ENCODE measurements at regions not wholly inside any gene's neighbourhood (a gene's known extent, or its start where the extent isn't known, plus 50 kb on each side); places are given as distances from the start of the nearest gene placed in this dataset.

DNA sequence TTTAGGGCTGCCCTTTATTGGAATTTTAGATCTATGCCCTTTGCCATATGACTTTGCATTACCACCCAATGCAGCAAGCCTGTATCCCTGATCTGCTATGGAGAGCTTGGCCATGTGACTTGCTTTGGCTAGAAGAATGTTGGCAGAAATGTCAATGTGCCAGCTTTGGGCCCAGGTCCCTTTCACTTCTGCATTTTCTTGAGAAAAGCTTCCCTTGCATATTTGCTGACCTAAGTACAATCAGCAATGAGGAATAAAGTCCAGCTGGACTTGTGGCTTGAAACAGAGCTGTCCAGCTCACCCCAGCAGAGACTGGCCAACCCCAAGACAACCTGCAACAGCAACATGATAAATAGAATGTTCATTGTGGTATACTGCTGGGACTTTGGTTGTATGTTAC is 135.9 kb downstream of the PAH start:
- Mint-ChIP-seq H3K4me3 (no peak overlapping the region), H3K27me3 (no peaks in the 10 kb centered on the region), H3K27ac (no peak overlapping the region), H3K4me1 (ENCODE audit: low read depth) (peaks cover under 1% of the 10 kb centered on the region), H3K36me3 (ENCODE audit: low read depth) (no peaks in the 10 kb centered on the region), H3K9me3 (no peaks in the 10 kb centered on the region)
- intact Hi-C loops (cut with micrococcal nuclease), result no loop called here

GRCh38 chr12:102776041-102776440 is 141.0 kb downstream of the PAH start:
- H3K4me3 Mint-ChIP-seq, result no peak overlapping the region
- H3K27ac Mint-ChIP-seq, result no peak overlapping the region
- H3K4me1 Mint-ChIP-seq (ENCODE audit: low read depth), result peaks cover 7% of the 10 kb centered on the region
- no peaks in the 10 kb centered on the region for H3K27me3 Mint-ChIP-seq
- intact Hi-C loops (cut with micrococcal nuclease), result no loop called here
- no peaks in the 10 kb centered on the region for H3K9me3 Mint-ChIP-seq
- H3K36me3 Mint-ChIP-seq (ENCODE audit: low read depth), result no peaks in the 10 kb centered on the region

GRCh38 chr12:102769323-102769916 is 147.6 kb downstream of the PAH start:
- H3K36me3 Mint-ChIP-seq (ENCODE audit: low read depth), result no peaks in the 10 kb centered on the region
- no peaks in the 10 kb centered on the region for H3K9me3 Mint-ChIP-seq
- intact Hi-C loops (cut with micrococcal nuclease), result loop anchor here (2.0 to 10.0 kb wide), 3 partner anchors 469 to 829 kb away; no protein-coding TSS in a partner anchor
- no peaks in the 10 kb centered on the region for H3K4me1 Mint-ChIP-seq (ENCODE audit: low read depth)
- peaks cover 5% of the 10 kb centered on the region for H3K27me3 Mint-ChIP-seq
- H3K4me3 Mint-ChIP-seq, result no peak overlapping the region
- no peak overlapping the region for H3K27ac Mint-ChIP-seq

- no peaks in the 10 kb centered on the region for H3K4me1 Mint-ChIP-seq (ENCODE audit: low read depth)
- intact Hi-C loops (cut with micrococcal nuclease), result loop anchor here (10.0 kb wide), 1 partner anchor 672 kb away; no protein-coding TSS in a partner anchor
- no peak overlapping the region for H3K27ac Mint-ChIP-seq
- H3K36me3 Mint-ChIP-seq (ENCODE audit: low read depth), result no peaks in the 10 kb centered on the region
- H3K4me3 Mint-ChIP-seq, result no peak overlapping the region
- peaks cover 5% of the 10 kb centered on the region for H3K27me3 Mint-ChIP-seq
- H3K9me3 Mint-ChIP-seq, result no peaks in the 10 kb centered on the region
These were observed 150.1 kb downstream of the PAH start for GRCh38 chr12:102766961-102767360.

DNA sequence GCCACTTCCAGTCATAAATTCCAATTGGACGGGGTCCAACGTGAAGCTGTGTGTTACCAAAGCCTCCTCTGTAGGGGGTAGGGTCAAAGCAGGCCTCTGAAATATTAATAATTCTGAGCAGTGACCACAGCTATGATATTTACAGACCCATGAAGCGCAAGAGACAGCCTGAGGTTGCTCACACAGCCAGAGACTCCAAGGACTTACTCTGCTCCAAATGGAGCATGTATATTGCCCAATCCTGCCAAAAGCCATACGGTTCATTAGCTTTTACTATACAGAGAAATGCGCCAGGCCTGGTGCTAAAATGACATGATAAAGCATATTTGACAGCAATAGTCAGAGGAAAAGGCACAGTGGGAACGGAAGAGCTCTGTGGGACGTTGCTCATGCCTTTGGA is 151.3 kb downstream of the PAH start:
- intact Hi-C loops (cut with micrococcal nuclease), result loop anchor here (10.0 kb wide), 1 partner anchor 671 kb away; no protein-coding TSS in a partner anchor
- no peaks in the 10 kb centered on the region for H3K4me1 Mint-ChIP-seq (ENCODE audit: low read depth)
- H3K9me3 Mint-ChIP-seq, result no peaks in the 10 kb centered on the region
- H3K27ac Mint-ChIP-seq, result no peak overlapping the region
- H3K4me3 Mint-ChIP-seq, result no peak overlapping the region
- peaks cover 8% of the 10 kb centered on the region for H3K27me3 Mint-ChIP-seq
- no peaks in the 10 kb centered on the region for H3K36me3 Mint-ChIP-seq (ENCODE audit: low read depth)

DNA sequence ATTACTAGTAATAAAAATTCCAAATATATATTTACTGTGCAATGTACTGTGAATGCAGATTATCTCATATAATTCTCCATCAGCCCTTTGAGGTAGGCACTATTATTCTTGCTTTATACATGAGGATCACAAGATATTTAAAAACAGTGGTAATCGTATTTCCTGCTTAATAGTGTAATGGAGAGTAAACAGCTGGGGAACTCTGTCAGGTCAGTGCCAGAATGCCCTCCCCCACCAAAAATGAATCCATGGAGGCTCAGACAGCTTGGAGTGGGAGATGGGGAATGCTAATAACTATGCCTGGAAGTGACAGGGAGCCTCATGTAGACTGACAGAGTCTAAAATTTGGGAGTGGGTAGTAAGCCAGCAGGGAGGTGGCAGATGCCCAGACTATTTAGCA is 153.6 kb downstream of the PAH start:
- Mint-ChIP-seq H3K4me3 (no peak overlapping the region), H3K4me1 (ENCODE audit: low read depth) (no peaks in the 10 kb centered on the region), H3K27me3 (peaks cover 3% of the 10 kb centered on the region), H3K27ac (no peak overlapping the region), H3K36me3 (ENCODE audit: low read depth) (no peaks in the 10 kb centered on the region), H3K9me3 (no peaks in the 10 kb centered on the region)
- intact Hi-C loops (cut with micrococcal nuclease), result loop anchor here (10.0 kb wide), 1 partner anchor 669 kb away; no protein-coding TSS in a partner anchor

- Mint-ChIP-seq H3K36me3 (ENCODE audit: low read depth) (no peaks in the 10 kb centered on the region), H3K4me1 (ENCODE audit: low read depth) (no peaks in the 10 kb centered on the region), H3K27me3 (peaks cover 3% of the 10 kb centered on the region), H3K9me3 (no peaks in the 10 kb centered on the region), H3K27ac (no peak overlapping the region), H3K4me3 (no peak overlapping the region)
- intact Hi-C loops (cut with micrococcal nuclease), result loop anchor here (10.0 kb wide), 1 partner anchor 668 kb away; no protein-coding TSS in a partner anchor
These were observed 154.0 kb downstream of the PAH start for GRCh38 chr12:102763061-102763460.

GRCh38 chr12:102760322-102760721 is 156.7 kb downstream of the PAH start:
- intact Hi-C loops (cut with micrococcal nuclease), result loop anchor here (10.0 kb wide), 1 partner anchor 666 kb away; no protein-coding TSS in a partner anchor
- H3K27me3 Mint-ChIP-seq, result peaks cover 4% of the 10 kb centered on the region
- H3K9me3 Mint-ChIP-seq, result no peaks in the 10 kb centered on the region
- H3K27ac Mint-ChIP-seq, result no peak overlapping the region
- H3K36me3 Mint-ChIP-seq (ENCODE audit: low read depth), result no peaks in the 10 kb centered on the region
- H3K4me1 Mint-ChIP-seq (ENCODE audit: low read depth), result peaks cover 4% of the 10 kb centered on the region
- no peak overlapping the region for H3K4me3 Mint-ChIP-seq

- H3K4me3 Mint-ChIP-seq, result no peak overlapping the region
- peaks cover 4% of the 10 kb centered on the region for H3K27me3 Mint-ChIP-seq
- H3K4me1 Mint-ChIP-seq (ENCODE audit: low read depth), result peaks cover 4% of the 10 kb centered on the region
- H3K27ac Mint-ChIP-seq, result no peak overlapping the region
- H3K9me3 Mint-ChIP-seq, result no peaks in the 10 kb centered on the region
- intact Hi-C loops (cut with micrococcal nuclease), result no loop called here
- H3K36me3 Mint-ChIP-seq (ENCODE audit: low read depth), result no peaks in the 10 kb centered on the region
These were observed 157.6 kb downstream of the PAH start for GRCh38 chr12:102759466-102759865.

- Mint-ChIP-seq H3K27me3 (peaks cover 4% of the 10 kb centered on the region), H3K4me3 (no peak overlapping the region), H3K4me1 (ENCODE audit: low read depth) (peaks cover 4% of the 10 kb centered on the region), H3K36me3 (ENCODE audit: low read depth) (no peaks in the 10 kb centered on the region), H3K27ac (no peak overlapping the region), H3K9me3 (no peaks in the 10 kb centered on the region)
- intact Hi-C loops (cut with micrococcal nuclease), result no loop called here
These were observed 159.2 kb downstream of the PAH start for GRCh38 chr12:102757882-102758226.

- H3K9me3 Mint-ChIP-seq, result no peaks in the 10 kb centered on the region
- H3K4me3 Mint-ChIP-seq, result no peak overlapping the region
- peaks cover 4% of the 10 kb centered on the region for H3K4me1 Mint-ChIP-seq (ENCODE audit: low read depth)
- intact Hi-C loops (cut with micrococcal nuclease), result no loop called here
- peaks cover 4% of the 10 kb centered on the region for H3K27me3 Mint-ChIP-seq
- no peak overlapping the region for H3K27ac Mint-ChIP-seq
- no peaks in the 10 kb centered on the region for H3K36me3 Mint-ChIP-seq (ENCODE audit: low read depth)
These were observed 159.7 kb downstream of the PAH start for GRCh38 chr12:102757154-102757881.

- H3K4me1 Mint-ChIP-seq (ENCODE audit: low read depth), result peaks cover 4% of the 10 kb centered on the region
- H3K4me3 Mint-ChIP-seq, result no peak overlapping the region
- peaks cover 4% of the 10 kb centered on the region for H3K27me3 Mint-ChIP-seq
- no peaks in the 10 kb centered on the region for H3K36me3 Mint-ChIP-seq (ENCODE audit: low read depth)
- intact Hi-C loops (cut with micrococcal nuclease), result no loop called here
- H3K9me3 Mint-ChIP-seq, result no peaks in the 10 kb centered on the region
- H3K27ac Mint-ChIP-seq, result no peak overlapping the region
These were observed 160.5 kb downstream of the PAH start for GRCh38 chr12:102756530-102756929.

GRCh38 chr12:102755266-102755665 is 161.8 kb downstream of the PAH start:
- Mint-ChIP-seq H3K4me1 (ENCODE audit: low read depth) (peaks cover 4% of the 10 kb centered on the region), H3K27me3 (peaks cover 1% of the 10 kb centered on the region), H3K4me3 (no peak overlapping the region), H3K36me3 (ENCODE audit: low read depth) (no peaks in the 10 kb centered on the region), H3K9me3 (no peaks in the 10 kb centered on the region), H3K27ac (no peak overlapping the region)
- intact Hi-C loops (cut with micrococcal nuclease), result no loop called here

- Mint-ChIP-seq H3K4me3 (no peak overlapping the region), H3K9me3 (no peaks in the 10 kb centered on the region), H3K36me3 (ENCODE audit: low read depth) (no peaks in the 10 kb centered on the region), H3K27me3 (peaks cover 1% of the 10 kb centered on the region), H3K27ac (no peak overlapping the region), H3K4me1 (ENCODE audit: low read depth) (peaks cover 4% of the 10 kb centered on the region)
- intact Hi-C loops (cut with micrococcal nuclease), result no loop called here
These were observed 163.2 kb downstream of the PAH start for GRCh38 chr12:102753802-102754201.

Data from dendritic cell treated with granulocyte-macrophage colony-stimulating factor and Interleukin-4, amounts not matched to agents 40 ng/mL and 50 ng/mL, for 4 days (primary cell).